ENCODE measurements at regions not wholly inside any gene's neighbourhood (a gene's known extent, or its start where the extent isn't known, plus 50 kb on each side); places are given as distances from the start of the nearest gene placed in this dataset.
A peak's percentile ranks its signal among the peaks of the same experiment; 100 is the strongest.

- no peak overlapping the region for H3K9ac ChIP-seq (replicated peaks; ENCODE audit: extremely low read depth, insufficient read depth, low read length)
- H3K4me1 ChIP-seq (ENCODE audit: control insufficient read depth, extremely low read depth, insufficient read depth, low read length): no peaks in the 10 kb centered on the region
- no peaks in the 10 kb centered on the region for H4K20me1 ChIP-seq (replicated peaks; ENCODE audit: control insufficient read depth, extremely low read depth, insufficient read depth, low read length)
- BruUV-seq (replicated peaks): no TSS peak
- no peak for DNase-seq (ENCODE audit: low read depth, low spot score)
- dilution Hi-C loops (cut with MboI; ENCODE audit: extremely low pct_ligation_motif_present, low sequenced_read_pairs): no loop called here
- no peak overlapping the region for H2AFZ ChIP-seq (ENCODE audit: low read depth, low read length)
- no peaks in the 10 kb centered on the region for H3K9me3 ChIP-seq (replicated peaks; ENCODE audit: control insufficient read depth, insufficient read depth, low read length)
- POLR2A ChIA-PET: no interaction called here
- TF ChIP-seq FOS (IDR thresholded peaks at IDR 0.05; ENCODE audit: borderline replicate concordance, insufficient read depth, low read length) (no peak), GATA2 (IDR thresholded peaks at IDR 0.05; ENCODE audit: insufficient read depth, insufficient read length, low read depth, low read length) (no peak), MYC (IDR thresholded peaks at IDR 0.05; ENCODE audit: low read depth, low read length) (no peak), CTCF (IDR thresholded peaks at IDR 0.05; ENCODE audit: extremely low read depth in 1 of 2, insufficient read depth in 1 of 2, low read depth in 1 of 2, low read length in 2 of 2) (no peak), MAX (IDR thresholded peaks at IDR 0.05; ENCODE audit: insufficient read depth, insufficient read length) (no peak), POLR2AphosphoS5 (IDR thresholded peaks at IDR 0.05; ENCODE audit: insufficient read depth, low read depth, low read length) (no peak), JUN (IDR thresholded peaks at IDR 0.05; ENCODE audit: borderline replicate concordance, insufficient read depth, insufficient read length, low read depth) (no peak), POLR2A (IDR thresholded peaks at IDR 0.05; ENCODE audit: low read depth, low read length) (no peak), EZH2 (IDR thresholded peaks at IDR 0.05; ENCODE audit: borderline replicate concordance, low read depth, low read length, severe bottlenecking) (no peak)
- no peak overlapping the region for H3K4me2 ChIP-seq (ENCODE audit: insufficient read depth, low read length)
- H3K27ac ChIP-seq (ENCODE audit: insufficient read depth, low read depth, low read length): no peak overlapping the region
- H3K79me2 ChIP-seq (ENCODE audit: control insufficient read depth, insufficient read depth, low read length): no peaks in the 10 kb centered on the region
- H3K27me3 ChIP-seq (ENCODE audit: control insufficient read depth in 2 of 2, insufficient read depth in 2 of 2, low read length in 2 of 2): no peaks in the 10 kb centered on the region
- H3K4me3 ChIP-seq (replicated peaks in 1 of 3; ENCODE audit: insufficient read depth in 1 of 3, low read depth in 1 of 3, low read length in 3 of 3): no peak overlapping the region
- no peaks in the 10 kb centered on the region for H3K9me1 ChIP-seq (replicated peaks; ENCODE audit: control insufficient read depth, extremely low read depth, insufficient read depth, low read length)
- FAIRE-seq: peak; percentile 12
- intact Hi-C loops (cut with micrococcal nuclease): no loop called here
- no peaks in the 10 kb centered on the region for H3K36me3 ChIP-seq (ENCODE audit: control insufficient read depth in 2 of 2, extremely low read depth in 1 of 2, insufficient read depth in 2 of 2, low read length in 2 of 2)
- CTCF ChIA-PET: interaction anchor here (1.0 kb wide), 1 partner anchor 123 kb away, joined by 3 read pairs; no protein-coding TSS in a partner anchor
Measured at GRCh38 chr7:12895296-12895695, 207.9 kb downstream of the ARL4A start.

All from endothelial cell of umbilical vein (primary cell).